H4 (cell line): ENCODE measurements at regions not wholly inside any gene's neighbourhood (a gene's known extent, or its start where the extent isn't known, plus 50 kb on each side); places are given as distances from the start of the nearest gene placed in this dataset.

Source experiments
- DNase-seq: peaks from one replicate; pipeline ENCODE4 v3.0.0-alpha.2; 2015; ENCODE audit warnings: low spot score

- DNase-seq = no peak
These were observed 78.8 kb upstream of the LCLAT1 start for GRCh38 chr2:30368258-30368657.

- no peak for DNase-seq
These were observed 75.9 kb upstream of the LCLAT1 start for GRCh38 chr2:30371028-30371689.

- no peak for DNase-seq
These were observed 75.2 kb upstream of the LCLAT1 start for GRCh38 chr2:30371772-30372373.

- no peak for DNase-seq
These were observed 74.2 kb upstream of the LCLAT1 start for GRCh38 chr2:30372826-30373225.

GRCh38 chr2:30373881-30374302, 73.2 kb upstream of the LCLAT1 start:
- DNase-seq = no peak

GRCh38 chr2:30374380-30374779, 72.7 kb upstream of the LCLAT1 start:
- DNase-seq = no peak

- DNase-seq = no peak
These were observed 71.1 kb upstream of the LCLAT1 start for GRCh38 chr2:30375915-30376314.

- DNase-seq = no peak
These were observed 67.6 kb upstream of the LCLAT1 start for GRCh38 chr2:30379481-30379880.

- DNase-seq = no peak
These were observed 66.2 kb upstream of the LCLAT1 start for GRCh38 chr2:30380824-30381223.

- DNase-seq = no peak
These were observed 64.8 kb upstream of the LCLAT1 start for GRCh38 chr2:30382162-30382783.

- DNase-seq = no peak
These were observed 64.1 kb upstream of the LCLAT1 start for GRCh38 chr2:30382995-30383394.

GRCh38 chr2:30385327-30385726, 61.7 kb upstream of the LCLAT1 start:
- no peak for DNase-seq

GRCh38 chr2:30392097-30392496, 54.9 kb upstream of the LCLAT1 start:
- DNase-seq = no peak

GRCh38 chr2:30393510-30393909, 53.5 kb upstream of the LCLAT1 start:
- DNase-seq = no peak

GRCh38 chr2:30394096-30394495, 53.0 kb upstream of the LCLAT1 start:
- DNase-seq = no peak

GRCh38 chr2:30396436-30397232, 50.4 kb upstream of the LCLAT1 start:
- DNase-seq = no peak
